Neural cell (in vitro differentiated cells): ENCODE measurements at regions not wholly inside any gene's neighbourhood (a gene's known extent, or its start where the extent isn't known, plus 50 kb on each side); places are given as distances from the start of the nearest gene placed in this dataset.

ENCODE experiments used
- H2AFZ ChIP-seq: fragments of 200-600, 300-800 bp; sonication (generic), shearing (Covaris generic); 2 replicates; pipeline ENCODE4 v1.6.0; 2014; ENCODE audit warnings: low read depth, mild to moderate bottlenecking, antibody characterized with exemption, low read length, moderate library complexity
- H3F3A ChIP-seq: fragments of 200-600 bp; shearing (Covaris generic); 2 replicates; pipeline ENCODE4 v1.6.1; 2016; ENCODE audit warnings: mild to moderate bottlenecking, moderate library complexity, mixed read lengths, antibody characterized with exemption, low read length; ENCODE audit not compliant: insufficient read depth, poor library complexity, severe bottlenecking
- H3K27ac ChIP-seq: fragments of 200-600, 300-800 bp; sonication (generic), shearing (Covaris generic); 2 replicates; pipeline ENCODE4 v1.5.1; 2014; ENCODE audit warnings: mild to moderate bottlenecking, low read length, moderate library complexity
- H3K27me3 ChIP-seq: fragments of 300-800, 200-600 bp; sonication (generic), shearing (Covaris generic); 2 replicates; pipeline ENCODE4 v1.6.0; 2014; ENCODE audit warnings: mild to moderate bottlenecking, low read depth, low read length, moderate library complexity; ENCODE audit not compliant: insufficient read depth
- H3K36me3 ChIP-seq: fragments of 300-800, 200-600 bp; sonication (generic), shearing (Covaris generic); 2 replicates; pipeline ENCODE4 v1.5.1; 2014; ENCODE audit warnings: mild to moderate bottlenecking, antibody characterized with exemption, low read length, moderate library complexity; ENCODE audit not compliant: insufficient read depth
- H3K4me2 ChIP-seq: fragments of 300-800, 200-600 bp; sonication (generic), shearing (Covaris generic); 2 replicates; pipeline ENCODE4 v1.6.0; 2014; ENCODE audit warnings: mild to moderate bottlenecking, low read length
- H3K4me3 ChIP-seq: fragments of 300-800, 200-600 bp; sonication (generic), shearing (Covaris generic); 2 replicates; pipeline ENCODE4 v1.5.1; 2014; ENCODE audit warnings: mild to moderate bottlenecking, low read length, moderate library complexity
- H3K79me2 ChIP-seq: fragments of 200-600 bp; shearing (Covaris generic); replicated peaks from 2 replicates; pipeline ENCODE4 v1.6.0; 2014; ENCODE audit warnings: mild to moderate bottlenecking, low read length, moderate library complexity; ENCODE audit not compliant: insufficient read depth
- H3K9ac ChIP-seq: fragments of 300-800, 200-600 bp; sonication (generic), shearing (Covaris generic); 2 replicates; pipeline ENCODE4 v1.6.1; 2016; ENCODE audit warnings: mild to moderate bottlenecking, low read length, mixed read lengths
- H3K9me2 ChIP-seq: fragments of 200-600 bp; shearing (Covaris generic); 2 replicates; pipeline ENCODE4 v1.6.1; 2016; ENCODE audit warnings: mild to moderate bottlenecking, low read length, mixed read lengths; ENCODE audit not compliant: insufficient read depth
- H3K9me3 ChIP-seq: fragments of 200-600, 300-800 bp; sonication (generic), shearing (Covaris generic); 2 replicates; pipeline ENCODE4 v1.6.1; 2016; ENCODE audit warnings: mild to moderate bottlenecking, mixed run types, low read length, moderate library complexity, mixed read lengths
- H4K20me1 ChIP-seq: fragments of 200-600 bp; shearing (Covaris generic); 2 replicates; pipeline ENCODE4 v1.6.1; 2016; ENCODE audit warnings: mild to moderate bottlenecking, mixed run types; ENCODE audit not compliant: insufficient read depth
- CTCF ChIP-seq: fragments of 450-650 bp; IDR thresholded peaks from 2 replicates; pipeline ENCODE4 v1.5.1; 2014; ENCODE audit warnings: antibody characterized with exemption, mild to moderate bottlenecking, moderate library complexity; ENCODE audit not compliant: poor library complexity, severe bottlenecking
- EP300 ChIP-seq: fragments of 450-650 bp; conservative IDR thresholded peaks from 2 replicates; pipeline ENCODE4 v1.6.1; 2014; ENCODE audit warnings: antibody characterized with exemption, mild to moderate bottlenecking, moderate library complexity; ENCODE audit not compliant: poor library complexity, severe bottlenecking
- EZH2 ChIP-seq: fragments of 200-600, 300-800 bp; shearing (Covaris generic), sonication (generic); IDR thresholded peaks from 2 replicates; pipeline ENCODE4 v1.6.1; 2014; ENCODE audit warnings: antibody characterized with exemption, low read length, borderline replicate concordance, mild to moderate bottlenecking; ENCODE audit not compliant: insufficient read depth, poor library complexity, severe bottlenecking
- MXI1 ChIP-seq: fragments of 450-650 bp; conservative IDR thresholded peaks from 2 replicates; pipeline ENCODE4 v1.6.1; 2014; ENCODE audit warnings: antibody characterized with exemption, mild to moderate bottlenecking; ENCODE audit not compliant: poor library complexity, severe bottlenecking
- POLR2AphosphoS5 ChIP-seq: IDR thresholded peaks from 2 replicates; pipeline ENCODE4 v1.6.1; 2012
- RAD21 ChIP-seq: fragments of 450-650 bp; conservative IDR thresholded peaks from 2 replicates; pipeline ENCODE4 v1.6.1; 2014; ENCODE audit warnings: antibody characterized with exemption, mild to moderate bottlenecking, moderate library complexity
- SMC3 ChIP-seq: fragments of 450-650 bp; conservative IDR thresholded peaks from 2 replicates; pipeline ENCODE4 v1.6.1; 2014; ENCODE audit warnings: antibody characterized with exemption, mild to moderate bottlenecking, moderate library complexity; ENCODE audit not compliant: poor library complexity
- TAF1 ChIP-seq: IDR thresholded peaks from 2 replicates; pipeline ENCODE4 v1.6.1; 2012; ENCODE audit warnings: low read depth
- TF ChIP-seq, protein P1 (sequence below): IDR thresholded peaks from 2 replicates; pipeline ENCODE4 v1.6.1; 2012; ENCODE audit warnings: borderline replicate concordance

DNA sequence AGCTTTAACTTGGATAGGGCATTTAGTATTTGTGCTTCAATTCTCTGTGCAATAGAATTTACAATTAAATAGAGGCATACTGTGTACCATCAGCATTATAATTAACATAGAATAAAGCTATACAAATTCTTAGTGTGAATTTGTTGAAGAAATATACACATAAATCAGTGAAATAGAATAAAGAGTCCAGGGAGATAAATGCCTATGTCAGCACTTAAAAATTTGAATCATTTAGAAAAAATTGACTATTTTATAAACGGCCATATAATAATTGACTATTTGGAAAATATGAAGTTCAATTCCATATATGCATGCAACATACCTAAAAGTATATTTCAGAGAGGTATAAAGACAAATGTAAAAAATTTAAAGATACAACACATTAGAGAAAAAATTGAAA is 348.7 kb downstream of the NR4A2 start:
- Histone ChIP-seq H2AFZ (no peak overlapping the region), H3K27me3 (no peaks in the 10 kb centered on the region), H3K9me3 (no peaks in the 10 kb centered on the region), H3K4me3 (no peak overlapping the region), H3F3A (no peaks in the 10 kb centered on the region), H3K9ac (no peak overlapping the region), H3K9me2 (no peaks in the 10 kb centered on the region), H3K36me3 (no peaks in the 10 kb centered on the region), H3K4me2 (no peak overlapping the region), H3K27ac (no peak overlapping the region), H4K20me1 (no peaks in the 10 kb centered on the region), H3K79me2 (no peaks in the 10 kb centered on the region)
- no peak for TF ChIP-seq RAD21
- no peak for TF ChIP-seq TAF1
- no peak for TF ChIP-seq EZH2
- no peak for TF ChIP-seq POLR2AphosphoS5
- TF ChIP-seq MXI1: no peak
- TF ChIP-seq EP300: no peak
- TF ChIP-seq, protein P1, sequence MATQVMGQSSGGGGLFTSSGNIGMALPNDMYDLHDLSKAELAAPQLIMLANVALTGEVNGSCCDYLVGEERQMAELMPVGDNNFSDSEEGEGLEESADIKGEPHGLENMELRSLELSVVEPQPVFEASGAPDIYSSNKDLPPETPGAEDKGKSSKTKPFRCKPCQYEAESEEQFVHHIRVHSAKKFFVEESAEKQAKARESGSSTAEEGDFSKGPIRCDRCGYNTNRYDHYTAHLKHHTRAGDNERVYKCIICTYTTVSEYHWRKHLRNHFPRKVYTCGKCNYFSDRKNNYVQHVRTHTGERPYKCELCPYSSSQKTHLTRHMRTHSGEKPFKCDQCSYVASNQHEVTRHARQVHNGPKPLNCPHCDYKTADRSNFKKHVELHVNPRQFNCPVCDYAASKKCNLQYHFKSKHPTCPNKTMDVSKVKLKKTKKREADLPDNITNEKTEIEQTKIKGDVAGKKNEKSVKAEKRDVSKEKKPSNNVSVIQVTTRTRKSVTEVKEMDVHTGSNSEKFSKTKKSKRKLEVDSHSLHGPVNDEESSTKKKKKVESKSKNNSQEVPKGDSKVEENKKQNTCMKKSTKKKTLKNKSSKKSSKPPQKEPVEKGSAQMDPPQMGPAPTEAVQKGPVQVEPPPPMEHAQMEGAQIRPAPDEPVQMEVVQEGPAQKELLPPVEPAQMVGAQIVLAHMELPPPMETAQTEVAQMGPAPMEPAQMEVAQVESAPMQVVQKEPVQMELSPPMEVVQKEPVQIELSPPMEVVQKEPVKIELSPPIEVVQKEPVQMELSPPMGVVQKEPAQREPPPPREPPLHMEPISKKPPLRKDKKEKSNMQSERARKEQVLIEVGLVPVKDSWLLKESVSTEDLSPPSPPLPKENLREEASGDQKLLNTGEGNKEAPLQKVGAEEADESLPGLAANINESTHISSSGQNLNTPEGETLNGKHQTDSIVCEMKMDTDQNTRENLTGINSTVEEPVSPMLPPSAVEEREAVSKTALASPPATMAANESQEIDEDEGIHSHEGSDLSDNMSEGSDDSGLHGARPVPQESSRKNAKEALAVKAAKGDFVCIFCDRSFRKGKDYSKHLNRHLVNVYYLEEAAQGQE: no peak
- TF ChIP-seq SMC3: no peak
- no peak for TF ChIP-seq CTCF

- no peak overlapping the region for H3K4me3 ChIP-seq
- no peaks in the 10 kb centered on the region for H3K79me2 ChIP-seq
- TF ChIP-seq MXI1: no peak
- TF ChIP-seq RAD21: no peak
- no peak for TF ChIP-seq EZH2
- TF ChIP-seq, protein P1: no peak
- no peak for TF ChIP-seq POLR2AphosphoS5
- no peak for TF ChIP-seq CTCF
- TF ChIP-seq SMC3: no peak
- TF ChIP-seq EP300: no peak
- TF ChIP-seq TAF1: no peak
- no peaks in the 10 kb centered on the region for H4K20me1 ChIP-seq
- H3K4me2 ChIP-seq: no peak overlapping the region
- no peaks in the 10 kb centered on the region for H3F3A ChIP-seq
- H3K9me3 ChIP-seq: no peaks in the 10 kb centered on the region
- no peak overlapping the region for H3K9ac ChIP-seq
- H3K9me2 ChIP-seq: no peaks in the 10 kb centered on the region
- no peak overlapping the region for H2AFZ ChIP-seq
- no peaks in the 10 kb centered on the region for H3K27me3 ChIP-seq
- H3K27ac ChIP-seq: no peak overlapping the region
- no peaks in the 10 kb centered on the region for H3K36me3 ChIP-seq
These were observed 350.4 kb downstream of the NR4A2 start for GRCh38 chr2:155982135-155982534.
